ENCODE measurements at regions not wholly inside any gene's neighbourhood (a gene's known extent, or its start where the extent isn't known, plus 50 kb on each side); places are given as distances from the start of the nearest gene placed in this dataset.
"Not testable (repeated sequence)": the region's sequence is repeated elsewhere in the genome, so short reads cannot be mapped to it uniquely, and the experiment has no call there.

- H3K4me3 ChIP-seq (ENCODE audit: low read depth, low read length) = no peak overlapping the region
- no peak for DNase-seq (ENCODE audit: low read depth)
- no peak for TF ChIP-seq CTCF (IDR thresholded peaks at IDR 0.05; ENCODE audit: insufficient read depth, low read length)
Observed at GRCh38 chr4:64824591-64824990, 415.3 kb upstream of the TECRL start.

- no peak for TF ChIP-seq CTCF (IDR thresholded peaks at IDR 0.05; ENCODE audit: insufficient read depth, low read length)
- no peak for DNase-seq (ENCODE audit: low read depth)
- no peak overlapping the region for H3K4me3 ChIP-seq (ENCODE audit: low read depth, low read length)
Observed at GRCh38 chr4:64822405-64822804, 413.2 kb upstream of the TECRL start.

GRCh38 chr4:64821219-64821976 lies 412.1 kb upstream of the TECRL start:
- no peak overlapping the region for H3K4me3 ChIP-seq (ENCODE audit: low read depth, low read length)
- DNase-seq (ENCODE audit: low read depth) = no peak
- no peak for TF ChIP-seq CTCF (IDR thresholded peaks at IDR 0.05; ENCODE audit: insufficient read depth, low read length)

GRCh38 chr4:64814616-64815015 lies 405.4 kb upstream of the TECRL start:
- TF ChIP-seq CTCF (IDR thresholded peaks at IDR 0.05; ENCODE audit: insufficient read depth, low read length) = no peak
- no peak for DNase-seq (ENCODE audit: low read depth)
- H3K4me3 ChIP-seq (ENCODE audit: low read depth, low read length) = no peak overlapping the region

GRCh38 chr4:64807821-64808220 lies 398.6 kb upstream of the TECRL start:
- no peak overlapping the region for H3K4me3 ChIP-seq (ENCODE audit: low read depth, low read length)
- no peak for DNase-seq (ENCODE audit: low read depth)
- TF ChIP-seq CTCF (IDR thresholded peaks at IDR 0.05; ENCODE audit: insufficient read depth, low read length) = no peak

GRCh38 chr4:64799751-64800150 lies 390.5 kb upstream of the TECRL start:
- TF ChIP-seq CTCF (IDR thresholded peaks at IDR 0.05; ENCODE audit: insufficient read depth, low read length) = no peak
- no peak for DNase-seq (ENCODE audit: low read depth)

GRCh38 chr4:64798828-64799227 lies 389.6 kb upstream of the TECRL start:
- H3K4me3 ChIP-seq (ENCODE audit: low read depth, low read length); DNase-seq (ENCODE audit: low read depth): not testable (repeated sequence)

More at GRCh38 chr4:64799751-64800150, 390.5 kb upstream of the TECRL start:
- H3K4me3 ChIP-seq (ENCODE audit: low read depth, low read length) = no peak overlapping the region
